ENCODE measurements at regions not wholly inside any gene's neighbourhood (a gene's known extent, or its start where the extent isn't known, plus 50 kb on each side); places are given as distances from the start of the nearest gene placed in this dataset.

GRCh38 chr7:69467826-69468225, 130.4 kb upstream of the AUTS2 start:
- peaks cover 17 to 22% of the 10 kb centered on the region in 2 experiments for H3K9me3 ChIP-seq (ENCODE audit: insufficient read depth in 2 of 2, low read depth in 1 of 2, low read length in 1 of 2)
- no peak overlapping the region for H3K9ac ChIP-seq (replicated peaks in 1 of 4; ENCODE audit: extremely low read depth in 1 of 4, low read depth in 3 of 4, low read length in 3 of 4)
- no peaks in the 10 kb centered on the region for H3K79me1 ChIP-seq (ENCODE audit: low read depth, low read length)
- no peaks in the 10 kb centered on the region for H3K4me1 ChIP-seq (replicated peaks in 1 of 4; ENCODE audit: control insufficient read depth in 3 of 4, insufficient read depth in 4 of 4, low read length in 3 of 4)
- H3K14ac ChIP-seq (ENCODE audit: insufficient read length), result no peak overlapping the region
- H3K4ac ChIP-seq (replicated peaks; ENCODE audit: insufficient read length, low read depth, low read length), result no peak overlapping the region
- CTCF ChIA-PET (ENCODE audit: partially characterized antibody), result no interaction called here
- no peaks in the 10 kb centered on the region for H3K23me2 ChIP-seq (ENCODE audit: low read depth, low read length)
- no peak overlapping the region for H2BK120ac ChIP-seq (replicated peaks; ENCODE audit: low read depth, low read length)
- no peak overlapping the region for H3K27ac ChIP-seq (ENCODE audit: low read depth, low read length)
- WGBS, 2 experiments (ENCODE audit: extremely low coverage in 1 of 2, insufficient coverage in 1 of 2, insufficient read length in 1 of 2, insufficient replicate concordance in 2 of 2, low coverage in 1 of 2, low lambda C conversion rate in 2 of 2, missing lambda C conversion rate in 1 of 2), result 95% methylated on average over 1 of the region's 1 CpG; no CpG with 5 or more reads in 1 of the 2 experiments
- TF ChIP-seq CBX8 (IDR thresholded peaks at IDR 0.05; ENCODE audit: borderline replicate concordance, low read depth, low read length) (no peak), TAF7 (optimal IDR thresholded peaks at IDR 0.05; ENCODE audit: borderline replicate concordance, low read depth, low read length) (no peak), TAF1 (IDR thresholded peaks at IDR 0.05; ENCODE audit: low read depth, low read length) (no peak), MAX (IDR thresholded peaks at IDR 0.05) (no peak), RAD21 (IDR thresholded peaks at IDR 0.05 in 1 of 2, conservative IDR thresholded peaks at IDR 0.05 in 1 of 2; ENCODE audit: low read depth in 2 of 2, low read length in 2 of 2) (no peak), POU5F1 (IDR thresholded peaks at IDR 0.05; ENCODE audit: low read depth, low read length) (no peak)
- no peak overlapping the region for H4K8ac ChIP-seq (ENCODE audit: extremely low read depth, insufficient read depth, low read length)
- H4K20me1 ChIP-seq (replicated peaks in 1 of 2; ENCODE audit: control insufficient read depth in 1 of 2, insufficient read depth in 2 of 2, low read length in 2 of 2), result no peaks in the 10 kb centered on the region
- H2BK20ac ChIP-seq (ENCODE audit: low read length), result no peak overlapping the region
- no peak overlapping the region for H3K23ac ChIP-seq (ENCODE audit: insufficient read length)
- H3K56ac ChIP-seq (replicated peaks; ENCODE audit: insufficient read length, low read depth, low read length), result no peak overlapping the region
- H3K4me3 ChIP-seq (ENCODE audit: extremely low read depth in 1 of 4, insufficient read depth in 2 of 4, low read depth in 3 of 4, low read length in 4 of 4), result no peak overlapping the region
- no peak overlapping the region for H4K91ac ChIP-seq (replicated peaks; ENCODE audit: insufficient read length, low read length)
- H3K36me3 ChIP-seq (ENCODE audit: control insufficient read depth in 2 of 4, insufficient read depth in 4 of 4, low read length in 3 of 4), result no peaks in the 10 kb centered on the region
- no peak overlapping the region for H2BK15ac ChIP-seq (ENCODE audit: low read length)
- no peak overlapping the region for H3K4me2 ChIP-seq (ENCODE audit: insufficient read depth in 1 of 2, low read depth in 2 of 2, low read length in 2 of 2)
- FAIRE-seq, result no peak
- no peak overlapping the region for H4K5ac ChIP-seq (ENCODE audit: insufficient read length, low read depth, low read length)
- no peak overlapping the region for H2AFZ ChIP-seq (ENCODE audit: low read length)
- POLR2A ChIA-PET (ENCODE audit: partially characterized antibody), result no interaction called here
- no peaks in the 10 kb centered on the region for H3K27me3 ChIP-seq (replicated peaks in 1 of 4; ENCODE audit: control insufficient read depth in 3 of 4, extremely low read depth in 1 of 4, insufficient read depth in 3 of 4, low read length in 3 of 4)
- DNase-seq (ENCODE audit: low read depth in 1 of 2, low spot score in 2 of 2), result no peak
- H2AK5ac ChIP-seq (ENCODE audit: low read depth, low read length), result no peak overlapping the region
- H2BK5ac ChIP-seq (ENCODE audit: low read depth, low read length), result no peak overlapping the region
- no peak overlapping the region for H2BK12ac ChIP-seq (ENCODE audit: low read depth, low read length)
- no peak overlapping the region for H3K18ac ChIP-seq (ENCODE audit: extremely low read depth, low read length)
- H3K79me2 ChIP-seq (ENCODE audit: control insufficient read depth in 1 of 2, insufficient read depth in 2 of 2, low read length in 2 of 2), result no peaks in the 10 kb centered on the region

Data from H1 (cell line).